Activated T-helper 1 cell treated with anti-CD3 and anti-CD28 coated beads, Interleukin-12 subunit alpha, Interleukin-12 subunit beta, Interleukin-2, Interleukin-4 antibody, amounts not matched to agents 30 ng/mL and 10 ng/mL and 1 ng/mL, durations not matched to agents 14 hours and 24 hours and 36 hours (primary cell): ENCODE measurements at regions not wholly inside any gene's neighbourhood (a gene's known extent, or its start where the extent isn't known, plus 50 kb on each side); places are given as distances from the start of the nearest gene placed in this dataset.

Experiments used
- DNase-seq: peaks from one replicate; pipeline ENCODE4 v3.0.0; 2021; ENCODE audit warnings: low spot score
- H3K27ac Mint-ChIP-seq: one replicate; pipeline ENCODE4 v1.8.0; 2021; ENCODE audit warnings: mild to moderate bottlenecking, mixed read lengths
- H3K27me3 Mint-ChIP-seq: one replicate; pipeline ENCODE4 v1.8.0; 2022; ENCODE audit warnings: mild to moderate bottlenecking, moderate library complexity, mixed read lengths; ENCODE audit not compliant: insufficient read depth
- H3K36me3 Mint-ChIP-seq: one replicate; pipeline ENCODE4 v1.8.0; 2021; ENCODE audit warnings: low read depth, mixed read lengths
- H3K4me1 Mint-ChIP-seq: one replicate; pipeline ENCODE4 v1.8.0; 2021; ENCODE audit warnings: low read depth, mixed read lengths
- H3K4me3 Mint-ChIP-seq: one replicate; pipeline ENCODE4 v1.8.0; 2021; ENCODE audit warnings: mild to moderate bottlenecking, moderate library complexity, mixed read lengths
- H3K9me3 Mint-ChIP-seq: one replicate; pipeline ENCODE4 v1.8.0; 2021; ENCODE audit warnings: mixed read lengths
- intact Hi-C: fragments of 100-400 bp; cut with micrococcal nuclease; formaldehyde crosslinking; loops from one replicate; pipeline ENCODE4 v1.15.1; 2024

DNA sequence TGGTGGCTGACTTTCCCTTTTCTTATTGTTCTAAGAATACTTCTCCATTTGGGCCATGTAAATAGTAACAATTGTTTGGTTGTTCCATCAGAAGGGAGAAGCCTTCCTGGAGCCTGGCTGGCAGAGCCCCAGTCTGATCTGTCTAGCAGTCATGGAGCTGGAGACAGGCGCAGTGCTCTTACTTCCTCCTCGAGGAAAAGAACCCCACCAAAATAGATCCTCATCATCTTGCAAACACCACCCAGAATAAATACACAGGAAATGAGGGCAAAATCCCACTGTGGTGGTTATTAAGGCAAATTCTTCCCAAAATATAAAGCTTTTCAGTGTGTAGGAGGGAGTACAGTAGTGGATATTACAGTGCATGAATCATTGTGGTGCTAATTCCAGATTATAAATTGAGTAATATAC lies 195.1 kb upstream of the SGK1 start:
- H3K9me3 Mint-ChIP-seq, result no peaks in the 10 kb centered on the region
- H3K4me3 Mint-ChIP-seq, result no peak overlapping the region
- no peaks in the 10 kb centered on the region for H3K27me3 Mint-ChIP-seq
- H3K27ac Mint-ChIP-seq, result no peak overlapping the region
- H3K36me3 Mint-ChIP-seq, result no peaks in the 10 kb centered on the region
- H3K4me1 Mint-ChIP-seq, result peaks cover 9% of the 10 kb centered on the region
- intact Hi-C loops, result no loop called here
- DNase-seq, result no peak

DNA sequence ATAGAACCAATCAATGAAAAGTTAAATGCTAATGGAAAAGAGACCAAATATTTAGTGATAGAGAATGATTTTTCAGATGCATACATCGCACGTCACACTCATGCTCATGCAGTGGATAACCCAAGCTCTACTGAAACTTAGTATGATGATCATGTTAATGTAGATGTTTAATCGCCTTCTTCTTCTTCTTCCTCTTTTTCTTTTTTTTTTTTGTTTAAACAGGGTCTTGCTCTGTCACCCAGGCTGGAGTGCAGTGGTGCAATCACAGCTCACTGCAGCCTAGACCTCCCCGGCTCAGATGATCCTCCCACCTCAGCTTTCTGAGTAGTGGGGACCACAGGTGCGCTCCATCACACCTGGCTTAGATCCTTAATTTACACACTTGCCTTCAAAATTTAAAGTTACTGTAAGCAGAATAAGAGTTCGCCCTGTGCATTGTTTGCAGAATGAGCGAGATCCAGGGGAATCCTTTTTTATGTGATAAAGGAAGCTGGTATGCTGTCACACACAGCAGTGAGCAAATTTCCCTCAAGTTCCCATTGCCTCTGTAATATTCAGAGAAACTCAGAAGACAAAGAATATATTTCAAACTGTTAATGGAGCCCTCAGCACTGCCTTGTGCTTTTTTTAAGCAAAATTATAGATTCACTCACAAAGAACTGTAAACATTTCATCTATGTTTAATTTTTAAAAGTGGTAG lies 194.2 kb upstream of the SGK1 start:
- H3K9me3 Mint-ChIP-seq, result no peaks in the 10 kb centered on the region

DNA sequence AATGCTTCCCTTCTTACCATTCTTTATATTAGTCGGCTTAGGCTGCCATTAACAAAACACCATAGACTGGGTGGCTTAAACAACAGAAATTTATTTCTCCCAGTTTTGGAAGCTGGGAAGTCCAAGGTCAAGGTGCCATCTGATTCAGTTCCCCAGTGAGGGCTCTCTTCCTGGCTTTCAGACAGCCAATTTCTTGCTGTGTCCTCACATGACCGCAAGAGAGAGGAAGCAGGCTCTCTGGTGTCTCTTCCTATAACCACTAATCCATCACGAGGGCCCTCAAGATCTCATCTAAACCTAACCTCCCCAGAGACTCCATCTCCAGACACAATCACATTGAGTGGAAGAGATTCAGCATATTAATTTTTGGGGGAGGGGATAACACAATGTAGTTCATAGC lies 193.0 kb upstream of the SGK1 start:
- H3K36me3 Mint-ChIP-seq, result no peaks in the 10 kb centered on the region
- H3K4me3 Mint-ChIP-seq, result no peak overlapping the region
- H3K4me1 Mint-ChIP-seq, result no peaks in the 10 kb centered on the region
- no peak for DNase-seq
- H3K27me3 Mint-ChIP-seq, result no peaks in the 10 kb centered on the region
- intact Hi-C loops, result no loop called here
- H3K9me3 Mint-ChIP-seq, result no peaks in the 10 kb centered on the region
- no peak overlapping the region for H3K27ac Mint-ChIP-seq

More for the DNA sequence above, 194.2 kb upstream of the SGK1 start:
- peaks cover 2% of the 10 kb centered on the region for H3K4me1 Mint-ChIP-seq
- H3K36me3 Mint-ChIP-seq, result no peaks in the 10 kb centered on the region
- DNase-seq, result no peak
- no peaks in the 10 kb centered on the region for H3K27me3 Mint-ChIP-seq
- H3K4me3 Mint-ChIP-seq, result no peak overlapping the region
- intact Hi-C loops, result no loop called here
- no peak overlapping the region for H3K27ac Mint-ChIP-seq

DNA sequence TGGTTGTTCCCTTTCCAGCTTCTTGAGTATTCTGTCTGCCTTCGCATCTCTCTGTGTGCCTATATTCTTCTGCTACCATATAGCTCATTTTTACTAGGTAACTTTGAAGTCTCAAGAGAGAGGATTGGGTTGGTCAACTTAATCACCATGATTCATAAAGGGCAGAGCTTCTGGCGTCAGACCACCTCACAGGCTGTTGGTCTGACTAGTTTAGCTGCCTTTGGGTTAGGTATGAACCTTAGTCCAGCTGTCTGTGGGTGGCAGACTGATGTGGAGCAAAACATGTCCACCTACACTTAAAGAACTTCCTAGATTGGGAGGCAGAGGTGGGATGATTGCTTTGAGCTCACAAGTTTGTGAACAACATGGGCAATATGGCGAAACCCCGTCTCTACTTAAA lies 192.2 kb upstream of the SGK1 start:
- Mint-ChIP-seq H3K4me3 (no peak overlapping the region), H3K36me3 (no peaks in the 10 kb centered on the region)
- DNase-seq, result no peak

GRCh38 chr6:134508862-134509498 lies 191.1 kb upstream of the SGK1 start:
- no peaks in the 10 kb centered on the region for H3K27me3 Mint-ChIP-seq
- DNase-seq, result no peak
- intact Hi-C loops, result no loop called here
- H3K4me1 Mint-ChIP-seq, result no peaks in the 10 kb centered on the region
- no peaks in the 10 kb centered on the region for H3K36me3 Mint-ChIP-seq
- no peak overlapping the region for H3K27ac Mint-ChIP-seq
- H3K4me3 Mint-ChIP-seq, result no peak overlapping the region
- no peaks in the 10 kb centered on the region for H3K9me3 Mint-ChIP-seq

More for the DNA sequence above, 192.2 kb upstream of the SGK1 start:
- Mint-ChIP-seq H3K4me1 (no peaks in the 10 kb centered on the region), H3K27ac (no peak overlapping the region), H3K27me3 (no peaks in the 10 kb centered on the region), H3K9me3 (no peaks in the 10 kb centered on the region)
- intact Hi-C loops, result no loop called here

DNA sequence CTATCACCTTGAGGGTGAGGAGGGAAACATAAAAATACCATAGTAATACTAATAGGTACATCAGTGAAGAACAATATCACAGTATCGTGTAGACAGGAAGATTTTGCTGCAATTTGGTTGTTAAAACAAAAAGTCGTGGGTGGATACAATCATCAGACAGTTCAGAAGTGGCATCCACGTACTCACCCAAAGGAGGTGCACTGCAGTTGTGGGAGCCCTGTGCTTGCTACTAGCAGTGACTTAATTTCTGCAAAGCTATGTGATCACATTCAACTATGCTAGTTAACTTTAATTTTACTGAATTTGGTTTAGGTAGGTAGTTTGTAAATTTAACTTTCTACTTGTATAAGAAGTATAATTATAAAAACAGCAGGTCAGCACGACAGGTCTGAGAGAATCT lies 188.2 kb upstream of the SGK1 start:
- H3K4me1 Mint-ChIP-seq, result peaks cover 6% of the 10 kb centered on the region
- no peak for DNase-seq
- no peaks in the 10 kb centered on the region for H3K36me3 Mint-ChIP-seq
- no peak overlapping the region for H3K27ac Mint-ChIP-seq
- H3K4me3 Mint-ChIP-seq, result no peak overlapping the region
- intact Hi-C loops, result no loop called here
- H3K27me3 Mint-ChIP-seq, result no peaks in the 10 kb centered on the region
- H3K9me3 Mint-ChIP-seq, result no peaks in the 10 kb centered on the region

DNA sequence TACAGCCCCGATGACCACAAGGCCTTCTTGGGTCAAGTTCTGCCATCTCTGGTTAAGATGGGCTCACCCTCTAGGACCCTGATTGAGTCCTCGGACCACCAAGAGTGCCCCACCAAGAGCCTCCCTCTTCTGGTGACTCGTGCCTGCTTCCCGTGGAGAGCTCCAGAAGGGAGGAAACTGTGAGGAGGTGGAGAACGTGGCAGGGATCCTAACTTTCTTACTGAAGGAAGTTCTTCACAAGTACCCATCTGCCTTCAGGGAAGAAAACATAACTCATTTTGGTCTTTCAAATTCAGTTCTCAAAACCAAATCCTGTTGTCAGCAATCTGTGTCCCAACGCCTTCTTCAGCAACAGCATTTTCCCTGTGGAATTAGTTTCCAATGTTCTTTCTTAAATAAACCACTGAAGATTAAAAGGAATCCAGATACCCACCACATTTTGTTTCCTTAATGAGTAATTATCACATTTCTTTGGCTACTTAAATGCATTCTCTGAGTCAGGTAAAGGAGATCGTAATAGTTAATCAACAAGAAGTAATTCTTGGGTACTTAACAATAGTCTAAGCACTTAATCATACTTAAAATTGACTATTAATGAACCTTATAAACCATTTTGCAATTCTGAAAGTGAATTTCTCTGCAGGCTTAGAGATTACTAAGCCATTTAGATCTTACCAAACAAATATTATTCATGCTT lies 185.8 kb upstream of the SGK1 start:
- Mint-ChIP-seq H3K27me3 (no peaks in the 10 kb centered on the region), H3K4me1 (peaks cover 6% of the 10 kb centered on the region), H3K4me3 (no peak overlapping the region), H3K27ac (no peak overlapping the region), H3K36me3 (no peaks in the 10 kb centered on the region), H3K9me3 (no peaks in the 10 kb centered on the region)
- intact Hi-C loops, result no loop called here
- no peak for DNase-seq

GRCh38 chr6:134502614-134503549 lies 185.0 kb upstream of the SGK1 start:
- Mint-ChIP-seq H3K9me3 (no peaks in the 10 kb centered on the region), H3K4me1 (peaks cover 6% of the 10 kb centered on the region), H3K4me3 (no peak overlapping the region), H3K36me3 (no peaks in the 10 kb centered on the region), H3K27me3 (no peaks in the 10 kb centered on the region), H3K27ac (no peak overlapping the region)
- intact Hi-C loops, result no loop called here
- no peak for DNase-seq

DNA sequence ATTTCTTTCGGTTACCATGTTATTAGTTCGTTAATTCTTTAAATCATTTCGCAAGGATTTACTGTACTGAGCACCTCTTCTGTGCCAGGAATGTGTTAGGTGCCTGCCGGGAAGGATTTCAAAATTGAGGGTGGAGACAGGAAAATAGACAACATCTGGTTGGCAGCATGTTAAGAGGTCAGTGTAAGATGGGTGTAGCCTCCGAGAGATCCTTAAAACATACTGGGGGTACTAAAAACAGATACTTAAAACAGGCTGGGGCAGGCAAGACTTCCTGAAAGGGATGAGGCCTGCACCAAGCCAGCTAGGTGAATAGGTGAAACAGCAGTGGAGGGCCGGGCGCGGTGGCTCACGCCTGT lies 178.0 kb upstream of the SGK1 start:
- H3K4me3 Mint-ChIP-seq, result no peak overlapping the region

DNA sequence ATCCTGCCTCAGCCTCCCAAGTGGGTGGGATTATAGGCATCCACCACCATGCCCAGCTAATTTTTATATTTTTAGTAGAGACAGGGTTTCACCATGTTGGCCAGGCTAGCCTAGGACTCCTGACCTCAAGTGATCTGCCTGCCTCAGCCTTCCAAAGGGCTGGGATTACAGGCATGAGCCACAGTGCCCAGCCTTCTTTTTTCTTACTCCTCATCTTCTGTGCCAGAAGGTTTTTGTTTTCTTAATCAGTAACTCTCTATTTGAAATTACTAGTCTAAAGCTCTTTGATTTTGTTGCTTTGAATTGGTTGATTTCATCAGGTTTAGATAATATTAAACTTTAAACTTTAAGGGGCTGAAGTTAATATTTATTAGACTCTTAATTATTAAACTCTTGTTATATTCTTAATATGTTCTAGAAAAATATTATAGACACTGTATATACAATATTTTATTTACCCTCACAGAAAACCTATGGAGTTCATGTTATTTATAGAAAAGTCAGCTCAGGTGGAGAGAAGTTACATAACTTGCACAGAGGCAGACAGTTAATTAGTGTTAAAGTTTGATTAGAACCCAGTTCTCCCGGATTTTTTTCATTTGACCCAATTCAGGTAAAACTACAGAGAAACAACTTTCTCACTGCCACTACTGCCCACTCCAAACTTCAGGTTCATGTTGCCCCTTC lies 177.4 kb upstream of the SGK1 start:
- Mint-ChIP-seq H3K4me1 (no peaks in the 10 kb centered on the region), H3K36me3 (no peaks in the 10 kb centered on the region), H3K4me3 (no peak overlapping the region), H3K27me3 (peaks cover 11% of the 10 kb centered on the region), H3K9me3 (no peaks in the 10 kb centered on the region), H3K27ac (no peak overlapping the region)
- no peak for DNase-seq
- intact Hi-C loops, result no loop called here

More for the DNA sequence above, 178.0 kb upstream of the SGK1 start:
- H3K9me3 Mint-ChIP-seq, result no peaks in the 10 kb centered on the region
- no peaks in the 10 kb centered on the region for H3K36me3 Mint-ChIP-seq
- H3K27me3 Mint-ChIP-seq, result peaks cover 11% of the 10 kb centered on the region
- DNase-seq, result no peak
- no peak overlapping the region for H3K27ac Mint-ChIP-seq
- H3K4me1 Mint-ChIP-seq, result no peaks in the 10 kb centered on the region
- intact Hi-C loops, result no loop called here

- intact Hi-C loops, result no loop called here
- Mint-ChIP-seq H3K27me3 (peaks cover 14% of the 10 kb centered on the region), H3K27ac (no peak overlapping the region), H3K36me3 (peaks cover 2% of the 10 kb centered on the region), H3K4me3 (no peak overlapping the region), H3K4me1 (no peaks in the 10 kb centered on the region), H3K9me3 (no peaks in the 10 kb centered on the region)
- no peak for DNase-seq
Measured at GRCh38 chr6:134493789-134494188, 175.9 kb upstream of the SGK1 start.

DNA sequence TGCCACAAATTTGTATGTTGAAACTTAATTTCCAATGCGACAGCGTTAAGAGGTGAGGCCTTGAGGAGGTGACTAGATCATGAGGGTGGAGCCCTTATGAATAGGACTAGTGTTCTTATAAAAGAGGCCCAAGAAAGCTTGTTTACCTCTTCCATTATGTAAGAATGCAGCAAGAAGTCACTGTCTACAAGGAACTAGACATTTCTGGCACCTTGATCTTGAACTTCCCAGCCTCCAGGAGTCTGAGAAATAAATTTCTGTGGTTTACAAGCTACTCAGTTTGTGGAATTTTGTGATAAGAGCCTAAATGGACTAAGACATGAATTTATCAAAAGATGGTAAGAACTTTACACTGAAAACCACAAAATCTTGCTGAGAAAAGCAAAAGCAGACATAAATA lies 173.6 kb upstream of the SGK1 start:
- Mint-ChIP-seq H3K27ac (no peak overlapping the region), H3K36me3 (peaks cover 4% of the 10 kb centered on the region), H3K4me1 (no peaks in the 10 kb centered on the region), H3K4me3 (no peak overlapping the region), H3K9me3 (peaks cover 3% of the 10 kb centered on the region), H3K27me3 (peaks cover 14% of the 10 kb centered on the region)
- intact Hi-C loops, result no loop called here
- DNase-seq, result no peak
